ENCODE measurements at regions not wholly inside any gene's neighbourhood (a gene's known extent, or its start where the extent isn't known, plus 50 kb on each side); places are given as distances from the start of the nearest gene placed in this dataset.
A peak's percentile ranks its signal among the peaks of the same experiment; 100 is the strongest.

GRCh38 chr18:45365835-45366234 is 249.4 kb upstream of the SLC14A2 start:
- no peak for DNase-seq (ENCODE audit: low read depth)
- no peak overlapping the region for H3K4me3 ChIP-seq (ENCODE audit: low read depth, low read length)
- TF ChIP-seq CTCF (IDR thresholded peaks at IDR 0.05; ENCODE audit: low read depth, low read length), result no peak
- TF ChIP-seq, protein P1, sequence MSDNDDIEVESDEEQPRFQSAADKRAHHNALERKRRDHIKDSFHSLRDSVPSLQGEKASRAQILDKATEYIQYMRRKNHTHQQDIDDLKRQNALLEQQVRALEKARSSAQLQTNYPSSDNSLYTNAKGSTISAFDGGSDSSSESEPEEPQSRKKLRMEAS (IDR thresholded peaks at IDR 0.05; ENCODE audit: low read depth, low read length), result no peak
- TF ChIP-seq MYC (IDR thresholded peaks at IDR 0.05; ENCODE audit: low read depth, low read length), result no peak
- TF ChIP-seq POLR2A (IDR thresholded peaks at IDR 0.05; ENCODE audit: extremely low read depth, insufficient read length), result no peak

DNA sequence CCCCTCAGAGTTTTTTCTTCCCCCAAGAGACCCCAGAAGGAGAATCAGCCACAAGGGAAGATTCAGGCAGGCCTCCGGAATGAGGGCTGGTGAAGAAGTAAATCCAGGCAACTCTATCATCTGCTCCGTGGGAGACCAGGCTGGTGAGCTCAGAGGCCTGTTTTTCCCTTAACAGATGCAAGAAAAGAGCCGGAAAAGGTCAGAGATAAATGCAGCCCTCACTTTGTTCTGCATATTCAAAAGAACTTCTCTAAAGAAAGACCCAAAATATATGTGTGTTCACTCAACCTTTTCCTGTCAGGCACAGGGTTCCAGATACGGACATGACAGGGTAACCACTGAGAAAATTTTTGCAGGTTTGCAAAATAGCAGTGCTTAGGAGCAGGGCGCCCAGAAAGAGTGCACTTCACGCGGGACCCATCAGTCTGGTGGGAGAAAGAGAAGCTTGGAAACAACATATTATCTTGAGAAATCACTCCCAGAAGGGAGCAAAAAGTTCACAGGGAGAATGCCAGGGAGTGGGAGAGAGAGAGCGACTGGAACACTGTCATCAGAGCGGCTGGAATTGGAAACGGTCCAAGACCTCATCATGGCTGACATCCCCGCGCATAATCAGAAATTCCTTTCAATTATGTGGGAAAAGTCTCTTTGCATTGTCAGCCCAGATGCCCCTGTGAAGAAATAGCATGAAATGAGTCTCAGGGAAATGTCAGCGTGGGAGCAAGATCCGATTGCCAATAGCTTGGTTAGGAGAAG is 244.8 kb upstream of the SLC14A2 start:
- no peak for TF ChIP-seq CTCF (IDR thresholded peaks at IDR 0.05; ENCODE audit: low read depth, low read length)
- TF ChIP-seq MYC (IDR thresholded peaks at IDR 0.05; ENCODE audit: low read depth, low read length), result no peak
- TF ChIP-seq POLR2A (IDR thresholded peaks at IDR 0.05; ENCODE audit: extremely low read depth, insufficient read length), result no peak
- TF ChIP-seq, protein P1 (IDR thresholded peaks at IDR 0.05; ENCODE audit: low read depth, low read length), result no peak
- H3K4me3 ChIP-seq (ENCODE audit: low read depth, low read length), result no peak overlapping the region
- no peak for DNase-seq (ENCODE audit: low read depth)

DNA sequence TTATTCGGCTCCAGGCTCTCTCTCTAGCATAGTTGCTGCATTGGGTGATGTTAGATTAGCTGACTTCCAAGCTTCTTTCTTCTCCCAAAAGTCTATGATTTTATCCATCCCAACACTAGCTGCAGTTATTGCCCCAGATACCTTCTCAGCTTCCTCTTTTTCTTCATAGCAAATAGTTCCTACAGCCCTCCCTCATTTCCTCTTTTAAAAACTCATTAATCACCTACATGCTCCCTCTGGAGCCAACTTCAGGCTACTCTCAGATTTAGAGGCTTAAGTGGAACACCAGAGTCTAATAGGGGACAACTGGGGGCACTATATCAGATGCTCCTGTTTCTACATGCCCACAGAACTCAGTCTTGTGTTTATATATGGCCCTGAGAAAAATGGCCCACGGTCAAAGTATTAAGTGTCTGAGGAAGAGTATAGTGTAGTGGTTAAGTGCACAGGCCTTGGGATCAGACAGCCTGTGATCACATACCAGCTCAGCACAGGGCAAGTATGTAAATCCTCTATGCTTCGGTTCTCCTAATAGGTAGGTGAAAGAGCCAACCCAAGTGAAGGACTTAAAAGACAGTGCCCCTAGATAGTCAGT is 241.9 kb upstream of the SLC14A2 start:
- no peak overlapping the region for H3K4me3 ChIP-seq (ENCODE audit: low read depth, low read length)
- peak; percentile 33 for DNase-seq (ENCODE audit: low read depth)
- TF ChIP-seq, protein P1 (IDR thresholded peaks at IDR 0.05; ENCODE audit: low read depth, low read length), result no peak
- TF ChIP-seq MYC (IDR thresholded peaks at IDR 0.05; ENCODE audit: low read depth, low read length), result no peak
- TF ChIP-seq POLR2A (IDR thresholded peaks at IDR 0.05; ENCODE audit: extremely low read depth, insufficient read length), result no peak
- no peak for TF ChIP-seq CTCF (IDR thresholded peaks at IDR 0.05; ENCODE audit: low read depth, low read length)

GRCh38 chr18:45374236-45374635 is 241.0 kb upstream of the SLC14A2 start:
- no peak for DNase-seq (ENCODE audit: low read depth)
- TF ChIP-seq CTCF (IDR thresholded peaks at IDR 0.05; ENCODE audit: low read depth, low read length) (no peak), POLR2A (IDR thresholded peaks at IDR 0.05; ENCODE audit: extremely low read depth, insufficient read length) (no peak), MYC (IDR thresholded peaks at IDR 0.05; ENCODE audit: low read depth, low read length) (no peak)
- TF ChIP-seq, protein P1 (IDR thresholded peaks at IDR 0.05; ENCODE audit: low read depth, low read length), result no peak
- H3K4me3 ChIP-seq (ENCODE audit: low read depth, low read length), result no peak overlapping the region

GRCh38 chr18:45374878-45375630 is 240.2 kb upstream of the SLC14A2 start:
- H3K4me3 ChIP-seq (ENCODE audit: low read depth, low read length), result no peak overlapping the region
- TF ChIP-seq MYC (IDR thresholded peaks at IDR 0.05; ENCODE audit: low read depth, low read length) (no peak), POLR2A (IDR thresholded peaks at IDR 0.05; ENCODE audit: extremely low read depth, insufficient read length) (no peak), CTCF (IDR thresholded peaks at IDR 0.05; ENCODE audit: low read depth, low read length) (no peak)
- TF ChIP-seq, protein P1 (IDR thresholded peaks at IDR 0.05; ENCODE audit: low read depth, low read length), result no peak
- no peak for DNase-seq (ENCODE audit: low read depth)
